HL-60 (cell line): ENCODE measurements at regions not wholly inside any gene's neighbourhood (a gene's known extent, or its start where the extent isn't known, plus 50 kb on each side); places are given as distances from the start of the nearest gene placed in this dataset.

Experiments used
- POLR2AphosphoS5 ChIP-seq: IDR thresholded peaks from 2 replicates; pipeline ENCODE4 v1.6.1; 2012; ENCODE audit warnings: low read depth
- SPI1 ChIP-seq: IDR thresholded peaks from 2 replicates; pipeline ENCODE4 v1.6.1; 2012; ENCODE audit warnings: low read depth, mild to moderate bottlenecking, borderline replicate concordance
- TF ChIP-seq, protein P1 (sequence below): IDR thresholded peaks from one replicate; pipeline ENCODE4 v1.5.1; 2011; ENCODE audit warnings: low read length, control low read depth, inconsistent platforms; ENCODE audit not compliant: insufficient read depth
- TF ChIP-seq, protein P2 (sequence below): IDR thresholded peaks from 2 replicates; pipeline ENCODE4 v1.6.1; 2012; ENCODE audit warnings: low read depth; ENCODE audit not compliant: insufficient replicate concordance

DNA sequence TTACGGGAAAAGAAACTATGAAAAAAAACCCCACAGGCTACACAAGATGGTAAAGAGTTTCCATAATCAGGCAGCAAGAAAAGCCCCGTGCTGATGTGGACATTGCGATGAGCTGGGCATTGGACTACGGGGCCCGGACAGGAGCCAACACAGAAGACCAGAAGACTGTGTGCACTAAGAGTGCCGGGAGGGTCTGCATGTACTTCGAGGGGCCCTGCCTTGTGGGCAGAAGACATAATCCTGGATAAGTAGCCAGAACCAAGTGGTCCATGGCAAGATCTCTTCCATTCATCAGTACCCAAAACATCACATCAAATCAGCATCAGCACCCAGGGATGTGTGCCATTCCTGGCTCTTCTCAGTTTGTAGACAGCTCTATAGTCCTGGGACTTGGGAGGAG, 317.8 kb downstream of the FGF9 start:
- TF ChIP-seq, protein P1, sequence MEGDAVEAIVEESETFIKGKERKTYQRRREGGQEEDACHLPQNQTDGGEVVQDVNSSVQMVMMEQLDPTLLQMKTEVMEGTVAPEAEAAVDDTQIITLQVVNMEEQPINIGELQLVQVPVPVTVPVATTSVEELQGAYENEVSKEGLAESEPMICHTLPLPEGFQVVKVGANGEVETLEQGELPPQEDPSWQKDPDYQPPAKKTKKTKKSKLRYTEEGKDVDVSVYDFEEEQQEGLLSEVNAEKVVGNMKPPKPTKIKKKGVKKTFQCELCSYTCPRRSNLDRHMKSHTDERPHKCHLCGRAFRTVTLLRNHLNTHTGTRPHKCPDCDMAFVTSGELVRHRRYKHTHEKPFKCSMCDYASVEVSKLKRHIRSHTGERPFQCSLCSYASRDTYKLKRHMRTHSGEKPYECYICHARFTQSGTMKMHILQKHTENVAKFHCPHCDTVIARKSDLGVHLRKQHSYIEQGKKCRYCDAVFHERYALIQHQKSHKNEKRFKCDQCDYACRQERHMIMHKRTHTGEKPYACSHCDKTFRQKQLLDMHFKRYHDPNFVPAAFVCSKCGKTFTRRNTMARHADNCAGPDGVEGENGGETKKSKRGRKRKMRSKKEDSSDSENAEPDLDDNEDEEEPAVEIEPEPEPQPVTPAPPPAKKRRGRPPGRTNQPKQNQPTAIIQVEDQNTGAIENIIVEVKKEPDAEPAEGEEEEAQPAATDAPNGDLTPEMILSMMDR, result no peak
- TF ChIP-seq POLR2AphosphoS5 (no peak), SPI1 (no peak)
- TF ChIP-seq, protein P2, sequence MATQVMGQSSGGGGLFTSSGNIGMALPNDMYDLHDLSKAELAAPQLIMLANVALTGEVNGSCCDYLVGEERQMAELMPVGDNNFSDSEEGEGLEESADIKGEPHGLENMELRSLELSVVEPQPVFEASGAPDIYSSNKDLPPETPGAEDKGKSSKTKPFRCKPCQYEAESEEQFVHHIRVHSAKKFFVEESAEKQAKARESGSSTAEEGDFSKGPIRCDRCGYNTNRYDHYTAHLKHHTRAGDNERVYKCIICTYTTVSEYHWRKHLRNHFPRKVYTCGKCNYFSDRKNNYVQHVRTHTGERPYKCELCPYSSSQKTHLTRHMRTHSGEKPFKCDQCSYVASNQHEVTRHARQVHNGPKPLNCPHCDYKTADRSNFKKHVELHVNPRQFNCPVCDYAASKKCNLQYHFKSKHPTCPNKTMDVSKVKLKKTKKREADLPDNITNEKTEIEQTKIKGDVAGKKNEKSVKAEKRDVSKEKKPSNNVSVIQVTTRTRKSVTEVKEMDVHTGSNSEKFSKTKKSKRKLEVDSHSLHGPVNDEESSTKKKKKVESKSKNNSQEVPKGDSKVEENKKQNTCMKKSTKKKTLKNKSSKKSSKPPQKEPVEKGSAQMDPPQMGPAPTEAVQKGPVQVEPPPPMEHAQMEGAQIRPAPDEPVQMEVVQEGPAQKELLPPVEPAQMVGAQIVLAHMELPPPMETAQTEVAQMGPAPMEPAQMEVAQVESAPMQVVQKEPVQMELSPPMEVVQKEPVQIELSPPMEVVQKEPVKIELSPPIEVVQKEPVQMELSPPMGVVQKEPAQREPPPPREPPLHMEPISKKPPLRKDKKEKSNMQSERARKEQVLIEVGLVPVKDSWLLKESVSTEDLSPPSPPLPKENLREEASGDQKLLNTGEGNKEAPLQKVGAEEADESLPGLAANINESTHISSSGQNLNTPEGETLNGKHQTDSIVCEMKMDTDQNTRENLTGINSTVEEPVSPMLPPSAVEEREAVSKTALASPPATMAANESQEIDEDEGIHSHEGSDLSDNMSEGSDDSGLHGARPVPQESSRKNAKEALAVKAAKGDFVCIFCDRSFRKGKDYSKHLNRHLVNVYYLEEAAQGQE, result no peak
